Activated CD8-positive, alpha-beta T cell treated with anti-CD3 and anti-CD28 coated beads, Interleukin-2, amount 10 ng/mL, durations not matched to agents 7 days and 5 days (primary cell): ENCODE measurements at regions not wholly inside any gene's neighbourhood (a gene's known extent, or its start where the extent isn't known, plus 50 kb on each side); places are given as distances from the start of the nearest gene placed in this dataset.

Experiments
- ATAC-seq: fragments of 150-1000 bp; cut with Tn5 transposase; one replicate; pipeline ENCODE4 v1.10.0; 2021; ENCODE audit warnings: moderate library complexity
- CTCF ChIA-PET: fragments of 350-600 bp; sonication (Branson Sonifier 250); formaldehyde crosslinking; loops from one replicate; lab custom pipeline; 2021; ENCODE audit warnings: antibody characterized with exemption; lab: Charles Lee
- POLR2A ChIA-PET: fragments of 350-600 bp; sonication (Branson Sonifier 250); formaldehyde crosslinking; loops from one replicate; lab custom pipeline; 2021; ENCODE audit warnings: antibody characterized with exemption; lab: Charles Lee
- DNase-seq: peaks from one replicate; pipeline ENCODE4 v3.0.0-alpha.2; 2020
- H3K27ac Mint-ChIP-seq: one replicate; pipeline ENCODE4 v1.8.0; 2021; ENCODE audit warnings: mild to moderate bottlenecking, mixed read lengths
- H3K27me3 Mint-ChIP-seq: one replicate; pipeline ENCODE4 v1.8.0; 2021; ENCODE audit warnings: low read depth, mixed read lengths
- H3K36me3 Mint-ChIP-seq: one replicate; pipeline ENCODE4 v1.8.0; 2021; ENCODE audit warnings: low read depth, mixed read lengths
- H3K4me1 Mint-ChIP-seq: one replicate; pipeline ENCODE4 v1.8.0; 2021; ENCODE audit warnings: low read depth, mixed read lengths
- H3K4me3 Mint-ChIP-seq: one replicate; pipeline ENCODE4 v1.8.0; 2021; ENCODE audit warnings: mild to moderate bottlenecking, mixed read lengths
- H3K9me3 Mint-ChIP-seq: one replicate; pipeline ENCODE4 v1.8.0; 2022; ENCODE audit warnings: mixed read lengths; ENCODE audit not compliant: insufficient read depth

- ChIA-PET CTCF (no interaction called here), POLR2A (no interaction called here)
- no peak for ATAC-seq
- H3K27me3 Mint-ChIP-seq = no peaks in the 10 kb centered on the region
- H3K9me3 Mint-ChIP-seq = peaks cover 17% of the 10 kb centered on the region
- H3K27ac Mint-ChIP-seq = no peak overlapping the region
- no peaks in the 10 kb centered on the region for H3K4me1 Mint-ChIP-seq
- no peak for DNase-seq
- no peaks in the 10 kb centered on the region for H3K36me3 Mint-ChIP-seq
- H3K4me3 Mint-ChIP-seq = no peak overlapping the region
These were observed 1729.1 kb downstream of the TP53TG3F start for GRCh38 chr16:35188288-35189155.

- ChIA-PET CTCF (no interaction called here), POLR2A (no interaction called here)
- Mint-ChIP-seq H3K4me3 (no peak overlapping the region), H3K9me3 (peaks cover 11% of the 10 kb centered on the region), H3K36me3 (no peaks in the 10 kb centered on the region), H3K27me3 (no peaks in the 10 kb centered on the region), H3K4me1 (no peaks in the 10 kb centered on the region), H3K27ac (no peak overlapping the region)
- DNase-seq (no peak), ATAC-seq (no peak)
These were observed 1733.6 kb downstream of the TP53TG3F start for GRCh38 chr16:35192993-35193392.

GRCh38 chr16:35193956-35194355, 1734.5 kb downstream of the TP53TG3F start:
- H3K9me3 Mint-ChIP-seq = peaks cover 9% of the 10 kb centered on the region

GRCh38 chr16:35194681-35195080, 1735.3 kb downstream of the TP53TG3F start:
- H3K27me3 Mint-ChIP-seq = no peaks in the 10 kb centered on the region
- no peak overlapping the region for H3K27ac Mint-ChIP-seq
- peaks cover 9% of the 10 kb centered on the region for H3K9me3 Mint-ChIP-seq
- H3K4me1 Mint-ChIP-seq = no peaks in the 10 kb centered on the region
- no peak overlapping the region for H3K4me3 Mint-ChIP-seq
- POLR2A ChIA-PET = no interaction called here
- ATAC-seq (no peak), DNase-seq (no peak)
- CTCF ChIA-PET = no interaction called here
- H3K36me3 Mint-ChIP-seq = no peaks in the 10 kb centered on the region

More at GRCh38 chr16:35193956-35194355, 1734.5 kb downstream of the TP53TG3F start:
- CTCF ChIA-PET = no interaction called here
- Mint-ChIP-seq H3K36me3 (no peaks in the 10 kb centered on the region), H3K4me3 (no peak overlapping the region), H3K4me1 (no peaks in the 10 kb centered on the region), H3K27ac (no peak overlapping the region), H3K27me3 (no peaks in the 10 kb centered on the region)
- no peak for ATAC-seq
- DNase-seq = no peak
- POLR2A ChIA-PET = no interaction called here

GRCh38 chr16:35195173-35195863, 1735.9 kb downstream of the TP53TG3F start:
- Mint-ChIP-seq H3K36me3 (no peaks in the 10 kb centered on the region), H3K27me3 (no peaks in the 10 kb centered on the region), H3K27ac (no peak overlapping the region), H3K4me3 (no peak overlapping the region), H3K9me3 (peaks cover 9% of the 10 kb centered on the region), H3K4me1 (no peaks in the 10 kb centered on the region)
- ATAC-seq = no peak
- CTCF ChIA-PET = no interaction called here
- POLR2A ChIA-PET = no interaction called here
- DNase-seq = no peak

GRCh38 chr16:35195864-35196216, 1736.4 kb downstream of the TP53TG3F start:
- Mint-ChIP-seq H3K27ac (no peak overlapping the region), H3K9me3 (peaks cover 9% of the 10 kb centered on the region), H3K27me3 (no peaks in the 10 kb centered on the region), H3K4me1 (no peaks in the 10 kb centered on the region), H3K4me3 (no peak overlapping the region), H3K36me3 (no peaks in the 10 kb centered on the region)
- ChIA-PET POLR2A (no interaction called here), CTCF (no interaction called here)
- DNase-seq (no peak), ATAC-seq (no peak)

GRCh38 chr16:35196313-35196712, 1736.9 kb downstream of the TP53TG3F start:
- Mint-ChIP-seq H3K9me3 (peaks cover 9% of the 10 kb centered on the region), H3K36me3 (no peaks in the 10 kb centered on the region), H3K4me3 (no peak overlapping the region), H3K27ac (no peak overlapping the region), H3K27me3 (no peaks in the 10 kb centered on the region), H3K4me1 (no peaks in the 10 kb centered on the region)
- ATAC-seq (no peak), DNase-seq (no peak)
- ChIA-PET CTCF (no interaction called here), POLR2A (no interaction called here)

GRCh38 chr16:35197656-35198055, 1738.2 kb downstream of the TP53TG3F start:
- Mint-ChIP-seq H3K4me3 (no peak overlapping the region), H3K4me1 (no peaks in the 10 kb centered on the region), H3K27ac (no peak overlapping the region), H3K9me3 (peaks cover 14% of the 10 kb centered on the region), H3K36me3 (no peaks in the 10 kb centered on the region), H3K27me3 (no peaks in the 10 kb centered on the region)
- ChIA-PET POLR2A (no interaction called here), CTCF (no interaction called here)
- no peak for ATAC-seq
- DNase-seq = no peak

- Mint-ChIP-seq H3K9me3 (peaks cover 14% of the 10 kb centered on the region), H3K4me1 (no peaks in the 10 kb centered on the region), H3K4me3 (no peak overlapping the region), H3K27me3 (no peaks in the 10 kb centered on the region), H3K36me3 (no peaks in the 10 kb centered on the region), H3K27ac (no peak overlapping the region)
- POLR2A ChIA-PET = no interaction called here
- CTCF ChIA-PET = no interaction called here
- ATAC-seq = no peak
- DNase-seq = no peak
These were observed 1739.1 kb downstream of the TP53TG3F start for GRCh38 chr16:35198223-35199199.

- ATAC-seq (no peak), DNase-seq (no peak)
- no peak overlapping the region for H3K27ac Mint-ChIP-seq
- ChIA-PET POLR2A (no interaction called here), CTCF (no interaction called here)
- H3K4me1 Mint-ChIP-seq = no peaks in the 10 kb centered on the region
- no peaks in the 10 kb centered on the region for H3K27me3 Mint-ChIP-seq
- peaks cover 15% of the 10 kb centered on the region for H3K9me3 Mint-ChIP-seq
- H3K36me3 Mint-ChIP-seq = no peaks in the 10 kb centered on the region
- no peak overlapping the region for H3K4me3 Mint-ChIP-seq
These were observed 1741.2 kb downstream of the TP53TG3F start for GRCh38 chr16:35200662-35201061.

- Mint-ChIP-seq H3K4me1 (no peaks in the 10 kb centered on the region), H3K9me3 (peaks cover 20% of the 10 kb centered on the region), H3K36me3 (no peaks in the 10 kb centered on the region), H3K27ac (no peak overlapping the region), H3K4me3 (no peak overlapping the region), H3K27me3 (no peaks in the 10 kb centered on the region)
- ATAC-seq (no peak), DNase-seq (no peak)
- ChIA-PET POLR2A (no interaction called here), CTCF (no interaction called here)
These were observed 1741.7 kb downstream of the TP53TG3F start for GRCh38 chr16:35201151-35201550.
